ENCODE measurements at regions not wholly inside any gene's neighbourhood (a gene's known extent, or its start where the extent isn't known, plus 50 kb on each side); places are given as distances from the start of the nearest gene placed in this dataset.

DNA sequence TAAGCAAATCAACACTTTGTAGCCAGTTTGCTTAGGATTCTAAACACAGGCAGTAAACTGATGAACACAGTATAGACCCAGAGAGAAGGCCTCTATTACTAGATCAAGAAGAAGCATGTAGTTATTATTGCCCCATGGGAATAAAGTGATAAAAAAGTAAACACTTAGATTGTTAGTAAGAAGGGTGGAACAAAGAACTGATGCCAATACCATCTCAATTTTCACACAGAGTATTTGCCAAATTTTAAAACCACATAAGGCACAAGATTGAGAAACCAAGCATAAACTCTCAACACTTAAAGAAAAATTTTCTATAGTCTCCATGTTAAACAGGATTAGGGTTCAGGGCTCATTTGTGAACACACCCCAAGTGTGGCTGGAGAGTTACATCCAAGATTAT lies 77.0 kb upstream of the SYT1 start:
- Mint-ChIP-seq H3K4me3 (no peak overlapping the region), H3K9me3 (no peaks in the 10 kb centered on the region), H3K27me3 (ENCODE audit: insufficient read depth) (no peaks in the 10 kb centered on the region), H3K36me3 (ENCODE audit: low read depth) (no peaks in the 10 kb centered on the region), H3K4me1 (ENCODE audit: low read depth) (no peaks in the 10 kb centered on the region), H3K27ac (no peak overlapping the region)
- TF ChIP-seq, protein P1, sequence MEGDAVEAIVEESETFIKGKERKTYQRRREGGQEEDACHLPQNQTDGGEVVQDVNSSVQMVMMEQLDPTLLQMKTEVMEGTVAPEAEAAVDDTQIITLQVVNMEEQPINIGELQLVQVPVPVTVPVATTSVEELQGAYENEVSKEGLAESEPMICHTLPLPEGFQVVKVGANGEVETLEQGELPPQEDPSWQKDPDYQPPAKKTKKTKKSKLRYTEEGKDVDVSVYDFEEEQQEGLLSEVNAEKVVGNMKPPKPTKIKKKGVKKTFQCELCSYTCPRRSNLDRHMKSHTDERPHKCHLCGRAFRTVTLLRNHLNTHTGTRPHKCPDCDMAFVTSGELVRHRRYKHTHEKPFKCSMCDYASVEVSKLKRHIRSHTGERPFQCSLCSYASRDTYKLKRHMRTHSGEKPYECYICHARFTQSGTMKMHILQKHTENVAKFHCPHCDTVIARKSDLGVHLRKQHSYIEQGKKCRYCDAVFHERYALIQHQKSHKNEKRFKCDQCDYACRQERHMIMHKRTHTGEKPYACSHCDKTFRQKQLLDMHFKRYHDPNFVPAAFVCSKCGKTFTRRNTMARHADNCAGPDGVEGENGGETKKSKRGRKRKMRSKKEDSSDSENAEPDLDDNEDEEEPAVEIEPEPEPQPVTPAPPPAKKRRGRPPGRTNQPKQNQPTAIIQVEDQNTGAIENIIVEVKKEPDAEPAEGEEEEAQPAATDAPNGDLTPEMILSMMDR (IDR thresholded peaks at IDR 0.05), result no peak
- no peak for DNase-seq

DNA sequence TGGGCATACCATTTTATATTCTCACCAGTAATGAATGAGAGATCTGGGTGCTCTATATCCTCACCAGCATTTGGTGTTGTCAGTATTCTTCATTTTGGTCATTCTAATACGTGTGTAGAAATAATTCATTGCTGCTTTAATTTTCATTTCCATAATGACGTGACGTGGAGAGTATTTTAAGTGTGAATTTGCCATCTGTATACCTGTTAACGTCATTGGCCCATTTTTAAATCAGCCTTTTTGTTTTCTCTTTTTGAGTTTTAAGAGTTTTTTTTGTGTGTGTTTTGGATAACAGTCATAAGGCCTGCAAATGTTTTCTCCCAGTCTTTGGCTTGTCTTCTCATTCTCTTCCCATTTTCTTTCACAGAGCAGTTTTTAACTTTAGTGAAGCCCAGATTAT lies 74.4 kb upstream of the SYT1 start:
- no peaks in the 10 kb centered on the region for H3K27me3 Mint-ChIP-seq (ENCODE audit: insufficient read depth)
- H3K36me3 Mint-ChIP-seq (ENCODE audit: low read depth), result no peaks in the 10 kb centered on the region
- no peaks in the 10 kb centered on the region for H3K9me3 Mint-ChIP-seq
- H3K27ac Mint-ChIP-seq, result no peak overlapping the region
- peaks cover 6% of the 10 kb centered on the region; the same call in 1 of the 2 replicates for H3K4me1 Mint-ChIP-seq (ENCODE audit: low read depth)
- no peak for DNase-seq
- TF ChIP-seq, protein P1 (IDR thresholded peaks at IDR 0.05), result no peak
- H3K4me3 Mint-ChIP-seq, result no peak overlapping the region

DNA sequence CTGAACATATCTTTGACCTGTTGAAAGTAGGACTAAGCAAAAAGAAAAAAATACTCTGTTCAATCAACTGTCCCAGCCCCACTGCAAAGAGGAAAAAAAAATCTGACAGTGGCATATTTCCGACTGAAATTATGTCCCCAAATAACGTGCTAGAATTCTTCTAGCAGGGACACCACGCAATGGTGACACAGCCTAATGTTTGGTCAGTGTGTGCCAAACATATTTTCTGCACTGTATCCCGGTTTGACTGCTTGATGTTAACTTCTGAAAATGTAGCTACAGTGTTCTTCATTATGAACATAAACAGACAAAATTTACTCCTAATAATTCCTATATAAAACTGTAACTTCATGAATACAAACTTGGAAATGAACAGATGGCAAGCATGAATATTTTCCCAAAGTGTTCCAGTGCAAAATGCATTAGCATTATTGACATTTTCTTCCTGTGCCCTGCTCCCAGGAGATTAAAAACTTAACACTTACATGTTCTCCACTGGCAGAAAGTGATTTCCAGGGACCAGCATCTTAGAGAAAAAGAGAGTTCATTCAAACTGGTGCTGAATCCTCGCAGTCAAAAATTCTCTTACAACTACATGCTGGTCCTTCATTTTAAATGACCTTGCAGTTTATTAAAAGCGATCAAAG lies 72.4 kb upstream of the SYT1 start:
- Mint-ChIP-seq H3K4me3 (no peak overlapping the region), H3K27me3 (ENCODE audit: insufficient read depth) (no peaks in the 10 kb centered on the region), H3K27ac (no peak overlapping the region), H3K9me3 (no peaks in the 10 kb centered on the region), H3K36me3 (ENCODE audit: low read depth) (peaks cover 6% of the 10 kb centered on the region; the same call in 1 of the 2 replicates), H3K4me1 (ENCODE audit: low read depth) (peaks cover 6% of the 10 kb centered on the region; the same call in 1 of the 2 replicates)
- DNase-seq, result no peak
- TF ChIP-seq, protein P1 (IDR thresholded peaks at IDR 0.05), result no peak

DNA sequence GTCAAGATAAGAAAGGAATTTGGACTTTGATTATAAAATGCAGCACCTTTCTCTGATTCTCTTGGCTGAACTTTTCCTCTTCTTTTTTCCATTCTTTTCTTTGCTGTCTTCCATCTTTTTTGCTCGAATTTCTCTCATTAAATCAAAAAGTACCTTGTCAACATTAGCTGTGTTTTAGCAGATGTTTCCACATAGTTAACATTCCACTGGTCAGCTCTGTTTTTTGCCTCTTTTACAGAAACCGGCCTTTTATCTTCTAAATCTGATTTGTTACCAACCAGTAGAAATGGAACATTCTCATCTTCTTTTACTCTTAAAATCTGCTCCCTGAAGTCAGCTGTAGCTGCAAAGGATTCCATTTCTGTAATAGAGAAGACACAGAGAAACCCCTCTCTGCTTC lies 71.1 kb upstream of the SYT1 start:
- Mint-ChIP-seq H3K27ac (no peak overlapping the region), H3K36me3 (ENCODE audit: low read depth) (peaks cover 6% of the 10 kb centered on the region; the same call in 1 of the 2 replicates)

DNA sequence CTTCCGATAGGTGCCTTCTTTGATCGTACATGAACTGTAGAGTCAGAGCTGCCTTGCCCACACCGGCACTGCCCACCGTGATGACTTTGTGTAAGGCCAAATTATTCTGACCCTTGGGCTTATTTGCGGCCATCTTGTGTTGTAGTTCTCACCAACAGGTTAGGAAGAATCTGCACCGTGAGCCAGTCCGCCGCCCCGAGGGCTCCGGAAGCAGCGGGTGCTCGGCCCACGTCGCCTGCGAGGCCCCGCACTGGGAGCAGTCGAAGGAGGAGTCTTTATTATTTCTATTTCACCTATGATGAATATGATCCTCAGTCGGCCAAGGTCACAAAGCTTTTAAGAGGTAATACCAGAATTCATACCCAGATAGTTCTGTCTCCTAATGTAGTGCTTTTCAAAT lies 70.6 kb upstream of the SYT1 start:
- DNase-seq, result no peak
- H3K9me3 Mint-ChIP-seq, result no peaks in the 10 kb centered on the region
- no peak overlapping the region for H3K27ac Mint-ChIP-seq
- no peaks in the 10 kb centered on the region for H3K27me3 Mint-ChIP-seq (ENCODE audit: insufficient read depth)
- H3K36me3 Mint-ChIP-seq (ENCODE audit: low read depth), result peaks cover 6% of the 10 kb centered on the region; the same call in 1 of the 2 replicates
- H3K4me3 Mint-ChIP-seq, result no peak overlapping the region
- H3K4me1 Mint-ChIP-seq (ENCODE audit: low read depth), result peaks cover 6% of the 10 kb centered on the region; the same call in 1 of the 2 replicates
- TF ChIP-seq, protein P1 (IDR thresholded peaks at IDR 0.05), result no peak

More for the DNA sequence above, 71.1 kb upstream of the SYT1 start:
- DNase-seq, result peak; percentile 6
- Mint-ChIP-seq H3K9me3 (no peaks in the 10 kb centered on the region), H3K4me3 (no peak overlapping the region), H3K4me1 (ENCODE audit: low read depth) (peaks cover 6% of the 10 kb centered on the region; the same call in 1 of the 2 replicates), H3K27me3 (ENCODE audit: insufficient read depth) (no peaks in the 10 kb centered on the region)
- TF ChIP-seq, protein P1 (IDR thresholded peaks at IDR 0.05), result no peak

All from HFFc6 (cell line).